HCT116 (cell line): ENCODE measurements at regions not wholly inside any gene's neighbourhood (a gene's known extent, or its start where the extent isn't known, plus 50 kb on each side); places are given as distances from the start of the nearest gene placed in this dataset.

ENCODE experiments used
- ATAC-seq: fragments of 200-7000 bp; cut with Tn5 transposase; 2 replicates; pipeline ENCODE4 v1.9.1; 2020; ENCODE audit warnings: mild to moderate bottlenecking, moderate library complexity
- BruUV-seq: library from RNA; stranded (reverse); fragments of 400-500 nt; replicated peaks from 2 replicates; lab custom pipeline; 2021; lab: Mats Ljungman, UMichigan
- CTCF ChIA-PET: fragments of 300-600 bp; sonication (Branson Sonifier 250); formaldehyde crosslinking; loops from one replicate; lab custom pipeline; 2021; ENCODE audit warnings: antibody characterized with exemption; lab: Charles Lee
- POLR2A ChIA-PET: fragments of 300-600, 350-600 bp; sonication (Branson Sonifier 250); formaldehyde crosslinking; loops from one replicate; lab custom pipeline; 2021; ENCODE audit warnings: antibody characterized with exemption; lab: Charles Lee
- RAD21 ChIA-PET, 2 experiments: fragments of 300-600 bp; sonication (Branson Sonifier 250); formaldehyde crosslinking; loops; one replicate each; lab custom pipeline; 2023; ENCODE audit warnings: low total read pairs in 2 of 2; ENCODE audit not compliant: uncharacterized antibody in 2 of 2, unreplicated experiment in 2 of 2, low non-redundant PET in 1 of 2; lab: Charles Lee
- DNase-seq: peaks from one replicate; pipeline ENCODE4 v3.0.0-alpha.2; 2010; ENCODE audit warnings: low read depth, low spot score
- H2AFZ ChIP-seq: fragments of 200-600 bp; shearing (Covaris generic), sonication (generic); 2 replicates; pipeline ENCODE4 v1.6.1; 2017; ENCODE audit warnings: low read depth, mixed run types, mixed read lengths, antibody characterized with exemption, low read length; ENCODE audit not compliant: poor library complexity, severe bottlenecking
- H3K27ac ChIP-seq: 2 replicates; pipeline ENCODE4 v1.5.1; 2012; ENCODE audit warnings: low read depth, low read length
- H3K27me3 ChIP-seq: fragments of 200-600 bp; sonication (generic); 2 replicates; pipeline ENCODE4 v1.6.1; 2016; ENCODE audit warnings: mixed run types, low read length, mixed read lengths; ENCODE audit not compliant: insufficient read depth
- H3K36me3 ChIP-seq, 2 experiments: fragments of 200-500 bp in 1 of 2; fragments of 200-600 bp in 1 of 2; sonication (Bioruptor generic) in 1 of 2; sonication (generic) in 1 of 2; 2 replicates each; pipeline versions ENCODE4 v1.5.1 to v1.6.1; 2014 to 2016; ENCODE audit warnings: low read length in 2 of 2, inconsistent platforms in 1 of 2, mixed read lengths in 1 of 2, mixed run types in 1 of 2; ENCODE audit not compliant: insufficient read depth in 2 of 2, control insufficient read depth in 1 of 2
- H3K4me1 ChIP-seq, 2 experiments: fragments of 200-600 bp in 1 of 2; sonication (generic) in 1 of 2; 2 replicates each; pipeline versions ENCODE4 v1.5.1 to v1.6.1; 2012 to 2017; ENCODE audit warnings: low read length in 2 of 2, inconsistent platforms in 1 of 2, mild to moderate bottlenecking in 1 of 2, mixed read lengths in 1 of 2, mixed run types in 1 of 2, moderate library complexity in 1 of 2; ENCODE audit not compliant: insufficient read depth in 2 of 2, control insufficient read depth in 1 of 2
- H3K4me2 ChIP-seq: fragments of 200-600 bp; sonication (generic); 2 replicates; pipeline ENCODE4 v1.6.1; 2017; ENCODE audit warnings: mixed run types, low read length, mixed read lengths
- H3K4me3 ChIP-seq, 2 experiments: fragments of 200-600 bp in 1 of 2; sonication (generic) in 1 of 2; replicated peaks in 1 of 2; 2 replicates each; pipeline ENCODE4 v1.5.1; 2011 to 2016; ENCODE audit warnings: low read length in 2 of 2, control low read depth in 1 of 2, low read depth in 1 of 2, mild to moderate bottlenecking in 1 of 2, mixed read lengths in 1 of 2, mixed run types in 1 of 2
- H3K79me2 ChIP-seq: fragments of 200-600 bp; sonication (generic); 2 replicates; pipeline ENCODE4 v1.6.1; 2017; ENCODE audit warnings: mild to moderate bottlenecking, mixed run types, low read length, moderate library complexity, mixed read lengths; ENCODE audit not compliant: insufficient read depth
- H3K9ac ChIP-seq: fragments of 200-600 bp; sonication (generic); 2 replicates; pipeline ENCODE4 v1.6.1; 2016; ENCODE audit warnings: low read length, mixed read lengths
- H3K9me2 ChIP-seq: fragments of 200-600 bp; sonication (generic), shearing (Covaris generic); 2 replicates; pipeline ENCODE4 v1.6.1; 2017; ENCODE audit warnings: mixed run types, mild to moderate bottlenecking, moderate library complexity; ENCODE audit not compliant: insufficient read depth
- H3K9me3 ChIP-seq, 2 experiments: fragments of 200-500 bp in 1 of 2; fragments of 200-600 bp in 1 of 2; sonication (Bioruptor generic) in 1 of 2; sonication (generic) in 1 of 2; 2 replicates each; pipeline ENCODE4 v1.6.1; 2014 to 2017; ENCODE audit warnings: low read length in 2 of 2, mixed read lengths in 2 of 2, inconsistent platforms in 1 of 2, low read depth in 1 of 2, mild to moderate bottlenecking in 1 of 2, mixed run types in 1 of 2, moderate library complexity in 1 of 2; ENCODE audit not compliant: control insufficient read depth in 1 of 2, insufficient read depth in 1 of 2
- H4K20me1 ChIP-seq: fragments of 200-600 bp; sonication (generic), shearing (Covaris generic); 2 replicates; pipeline ENCODE4 v1.6.1; 2017; ENCODE audit warnings: mixed run types, mild to moderate bottlenecking, moderate library complexity; ENCODE audit not compliant: insufficient read depth
- ATF3 ChIP-seq: IDR thresholded peaks from 2 replicates; pipeline ENCODE4 v1.6.1; 2012
- CEBPB ChIP-seq: IDR thresholded peaks from 2 replicates; pipeline ENCODE4 v1.6.1; 2012; ENCODE audit warnings: low read depth
- CTCF ChIP-seq, 3 experiments: fragments of 200-600 bp in 1 of 3; sonication (generic) in 1 of 3; IDR thresholded peaks in 2 of 3; conservative IDR thresholded peaks in 1 of 3; 2 replicates each; pipeline ENCODE4 v1.5.1; 2012 to 2017; ENCODE audit warnings: low read depth in 2 of 3, low read length in 2 of 3, antibody characterized with exemption in 1 of 3, borderline replicate concordance in 1 of 3, control low read depth in 1 of 3, mild to moderate bottlenecking in 1 of 3, mixed read lengths in 1 of 3, mixed run types in 1 of 3, moderate library complexity in 1 of 3; ENCODE audit not compliant: insufficient read depth in 1 of 3
- EGR1 ChIP-seq: IDR thresholded peaks from 2 replicates; pipeline ENCODE4 v1.6.1; 2012; ENCODE audit warnings: low read depth
- ELF1 ChIP-seq: IDR thresholded peaks from 2 replicates; pipeline ENCODE4 v1.6.1; 2012; ENCODE audit warnings: low read depth, borderline replicate concordance
- EZH2 ChIP-seq: fragments of 200-600 bp; sonication (generic); IDR thresholded peaks from 2 replicates; pipeline ENCODE4 v1.6.1; 2017; ENCODE audit warnings: antibody characterized with exemption, mixed run types
- FOSL1 ChIP-seq: IDR thresholded peaks from 2 replicates; pipeline ENCODE4 v1.6.1; 2012; ENCODE audit warnings: low read depth
- JUND ChIP-seq: IDR thresholded peaks from 2 replicates; pipeline ENCODE4 v1.6.1; 2012
- MAX ChIP-seq: IDR thresholded peaks from 2 replicates; pipeline ENCODE4 v1.6.1; 2012
- POLR2A ChIP-seq: IDR thresholded peaks from 2 replicates; pipeline ENCODE4 v1.7.0; 2011; ENCODE audit warnings: borderline replicate concordance; ENCODE audit not compliant: insufficient read depth, insufficient read length; ENCODE audit errors: extremely low read depth
- POLR2AphosphoS5 ChIP-seq: IDR thresholded peaks from 2 replicates; pipeline ENCODE4 v1.6.1; 2011; ENCODE audit warnings: mild to moderate bottlenecking, low read depth, low read length, moderate library complexity
- REST ChIP-seq: IDR thresholded peaks from 2 replicates; pipeline ENCODE4 v1.6.1; 2012; ENCODE audit warnings: low read depth
- SRF ChIP-seq: IDR thresholded peaks from 2 replicates; pipeline ENCODE4 v1.6.1; 2012; ENCODE audit warnings: low read depth
- ZFX ChIP-seq: fragments of 450-650 bp; IDR thresholded peaks from 2 replicates; pipeline ENCODE4 v1.6.1; 2017
- ZNF274 ChIP-seq: fragments of 200-500 bp; sonication (Bioruptor generic); IDR thresholded peaks from 2 replicates; pipeline ENCODE4 v1.6.1; 2014; ENCODE audit warnings: mild to moderate bottlenecking, low read depth, low read length, inconsistent platforms
- intact Hi-C: fragments of 100-400 bp; cut with micrococcal nuclease; formaldehyde crosslinking; loops from 2 replicates; pipeline ENCODE4 v1.10.0; 2022

GRCh38 chr4:56746639-56747038, 65.5 kb upstream of the HOPX start:
- no peak for DNase-seq
- H2AFZ ChIP-seq = no peak overlapping the region
- no peaks in the 10 kb centered on the region for H3K9me2 ChIP-seq
- CTCF ChIA-PET = no interaction called here
- H3K36me3 ChIP-seq = no peaks in the 10 kb centered on the region
- H3K4me2 ChIP-seq = no peak overlapping the region
- H3K9ac ChIP-seq = no peak overlapping the region
- no peak overlapping the region for H3K4me3 ChIP-seq
- TF ChIP-seq ELF1 (no peak), JUND (no peak)
- no peaks in the 10 kb centered on the region for H3K9me3 ChIP-seq
- no TSS peak for BruUV-seq
- ATAC-seq = no peak
- intact Hi-C loops = no loop called here
- RAD21 ChIA-PET = no interaction called here
- no peak overlapping the region for H3K27ac ChIP-seq
- no peaks in the 10 kb centered on the region for H4K20me1 ChIP-seq
- POLR2A ChIA-PET = no interaction called here
- no peaks in the 10 kb centered on the region; a peak in 1 of 4 replicates for H3K4me1 ChIP-seq
- no peaks in the 10 kb centered on the region for H3K27me3 ChIP-seq
- H3K79me2 ChIP-seq = no peaks in the 10 kb centered on the region

DNA sequence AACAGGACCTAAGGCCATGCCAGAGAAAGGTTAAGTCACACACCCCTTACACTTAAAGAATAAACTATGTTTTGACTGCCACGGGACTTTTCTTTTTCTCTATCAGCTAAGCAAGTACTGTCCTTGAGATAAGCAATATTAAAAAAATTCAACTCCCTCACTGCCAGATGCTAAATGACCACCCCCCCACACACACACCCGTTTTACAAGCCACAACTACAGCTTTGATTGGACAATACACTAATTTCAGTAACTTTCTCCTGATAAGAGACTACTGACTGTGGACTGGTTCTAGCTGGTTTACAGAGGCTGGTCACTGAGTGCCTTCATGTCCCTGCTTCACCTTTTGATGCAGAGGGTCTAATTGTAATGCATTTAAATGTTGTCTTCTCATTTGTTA, 63.9 kb upstream of the HOPX start:
- DNase-seq = no peak
- Histone ChIP-seq H3K9me3 (no peaks in the 10 kb centered on the region), H3K27me3 (no peaks in the 10 kb centered on the region), H3K9ac (no peak overlapping the region), H3K36me3 (no peaks in the 10 kb centered on the region), H3K4me1 (no peaks in the 10 kb centered on the region; a peak in 1 of 4 replicates), H3K79me2 (no peaks in the 10 kb centered on the region), H3K4me3 (no peak overlapping the region), H3K27ac (no peak overlapping the region), H3K9me2 (no peaks in the 10 kb centered on the region), H3K4me2 (no peak overlapping the region), H4K20me1 (no peaks in the 10 kb centered on the region), H2AFZ (no peak overlapping the region)
- RAD21 ChIA-PET = no interaction called here
- POLR2A ChIA-PET = no interaction called here
- ATAC-seq = no peak
- no TSS peak for BruUV-seq
- intact Hi-C loops = no loop called here
- TF ChIP-seq POLR2AphosphoS5 (no peak), CEBPB (no peak), ATF3 (no peak), ZFX (no peak), ELF1 (no peak), SRF (no peak), JUND (no peak), POLR2A (no peak), MAX (no peak), EZH2 (no peak), REST (no peak), EGR1 (no peak), CTCF (IDR thresholded peaks at IDR 0.05 in 2 of 3, conservative IDR thresholded peaks at IDR 0.05 in 1 of 3; ENCODE audit: borderline replicate concordance in 1 of 3, insufficient read depth in 1 of 3, low read depth in 2 of 3, low read length in 2 of 3) (no peak), ZNF274 (no peak), FOSL1 (no peak)
- CTCF ChIA-PET = no interaction called here
